ENCODE measurements at regions not wholly inside any gene's neighbourhood (a gene's known extent, or its start where the extent isn't known, plus 50 kb on each side); places are given as distances from the start of the nearest gene placed in this dataset.
"Not testable (repeated sequence)": the region's sequence is repeated elsewhere in the genome, so short reads cannot be mapped to it uniquely, and the experiment has no call there.

GRCh38 chr14:87020106-87020505 is 972.9 kb downstream of the GALC start:
- H3K4me3 Mint-ChIP-seq; H3K79me2 ChIP-seq (replicated peaks; ENCODE audit: insufficient read depth); H3K27ac ChIP-seq (ENCODE audit: low read depth); H3K27me3 Mint-ChIP-seq (ENCODE audit: insufficient read depth, low read depth, poor library complexity); H2AFZ ChIP-seq; H3K4me2 ChIP-seq; H3K27ac Mint-ChIP-seq; H3K36me3 Mint-ChIP-seq (ENCODE audit: low read depth); ATAC-seq; H3K4me1 ChIP-seq (ENCODE audit: insufficient read depth); H3K4me3 ChIP-seq; H3K9me2 ChIP-seq (ENCODE audit: insufficient read depth); H3K36me3 ChIP-seq (ENCODE audit: insufficient read depth); H3K9me3 Mint-ChIP-seq; H4K20me1 ChIP-seq (replicated peaks; ENCODE audit: insufficient read depth); DNase-seq (ENCODE audit: low spot score); H3F3A ChIP-seq (replicated peaks; ENCODE audit: low read depth); H3K4me1 Mint-ChIP-seq: not testable (repeated sequence)
- peaks cover 27% of the 10 kb centered on the region for H3K27me3 ChIP-seq (ENCODE audit: insufficient read depth)

- Histone ChIP-seq H3K27ac (ENCODE audit: low read depth) (no peak overlapping the region), H3F3A (replicated peaks; ENCODE audit: low read depth) (no peaks in the 10 kb centered on the region), H2AFZ (no peak overlapping the region), H3K27me3 (ENCODE audit: insufficient read depth) (peaks cover 27% of the 10 kb centered on the region), H3K9me2 (ENCODE audit: insufficient read depth) (no peaks in the 10 kb centered on the region), H3K36me3 (ENCODE audit: insufficient read depth) (no peaks in the 10 kb centered on the region), H3K4me3 (no peak overlapping the region), H3K4me2 (no peak overlapping the region), H3K79me2 (replicated peaks; ENCODE audit: insufficient read depth) (no peaks in the 10 kb centered on the region), H4K20me1 (replicated peaks; ENCODE audit: insufficient read depth) (no peaks in the 10 kb centered on the region), H3K4me1 (ENCODE audit: insufficient read depth) (no peaks in the 10 kb centered on the region)
- Mint-ChIP-seq H3K27ac (no peak overlapping the region), H3K36me3 (ENCODE audit: low read depth) (no peaks in the 10 kb centered on the region), H3K27me3 (ENCODE audit: insufficient read depth, low read depth, poor library complexity) (peaks cover 2% of the 10 kb centered on the region), H3K4me1 (peaks cover 8% of the 10 kb centered on the region; the same call in 2 of the 3 replicates), H3K9me3 (no peaks in the 10 kb centered on the region), H3K4me3 (no peak overlapping the region)
- DNase-seq (ENCODE audit: low spot score) (no peak), ATAC-seq (no peak)
- no peak for TF ChIP-seq EZH2phosphoT487 (IDR thresholded peaks at IDR 0.05; ENCODE audit: unreplicated experiment)
- TF ChIP-seq, protein P1, sequence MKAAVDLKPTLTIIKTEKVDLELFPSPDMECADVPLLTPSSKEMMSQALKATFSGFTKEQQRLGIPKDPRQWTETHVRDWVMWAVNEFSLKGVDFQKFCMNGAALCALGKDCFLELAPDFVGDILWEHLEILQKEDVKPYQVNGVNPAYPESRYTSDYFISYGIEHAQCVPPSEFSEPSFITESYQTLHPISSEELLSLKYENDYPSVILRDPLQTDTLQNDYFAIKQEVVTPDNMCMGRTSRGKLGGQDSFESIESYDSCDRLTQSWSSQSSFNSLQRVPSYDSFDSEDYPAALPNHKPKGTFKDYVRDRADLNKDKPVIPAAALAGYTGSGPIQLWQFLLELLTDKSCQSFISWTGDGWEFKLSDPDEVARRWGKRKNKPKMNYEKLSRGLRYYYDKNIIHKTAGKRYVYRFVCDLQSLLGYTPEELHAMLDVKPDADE (IDR thresholded peaks at IDR 0.05) = no peak
- TF ChIP-seq, protein P2, sequence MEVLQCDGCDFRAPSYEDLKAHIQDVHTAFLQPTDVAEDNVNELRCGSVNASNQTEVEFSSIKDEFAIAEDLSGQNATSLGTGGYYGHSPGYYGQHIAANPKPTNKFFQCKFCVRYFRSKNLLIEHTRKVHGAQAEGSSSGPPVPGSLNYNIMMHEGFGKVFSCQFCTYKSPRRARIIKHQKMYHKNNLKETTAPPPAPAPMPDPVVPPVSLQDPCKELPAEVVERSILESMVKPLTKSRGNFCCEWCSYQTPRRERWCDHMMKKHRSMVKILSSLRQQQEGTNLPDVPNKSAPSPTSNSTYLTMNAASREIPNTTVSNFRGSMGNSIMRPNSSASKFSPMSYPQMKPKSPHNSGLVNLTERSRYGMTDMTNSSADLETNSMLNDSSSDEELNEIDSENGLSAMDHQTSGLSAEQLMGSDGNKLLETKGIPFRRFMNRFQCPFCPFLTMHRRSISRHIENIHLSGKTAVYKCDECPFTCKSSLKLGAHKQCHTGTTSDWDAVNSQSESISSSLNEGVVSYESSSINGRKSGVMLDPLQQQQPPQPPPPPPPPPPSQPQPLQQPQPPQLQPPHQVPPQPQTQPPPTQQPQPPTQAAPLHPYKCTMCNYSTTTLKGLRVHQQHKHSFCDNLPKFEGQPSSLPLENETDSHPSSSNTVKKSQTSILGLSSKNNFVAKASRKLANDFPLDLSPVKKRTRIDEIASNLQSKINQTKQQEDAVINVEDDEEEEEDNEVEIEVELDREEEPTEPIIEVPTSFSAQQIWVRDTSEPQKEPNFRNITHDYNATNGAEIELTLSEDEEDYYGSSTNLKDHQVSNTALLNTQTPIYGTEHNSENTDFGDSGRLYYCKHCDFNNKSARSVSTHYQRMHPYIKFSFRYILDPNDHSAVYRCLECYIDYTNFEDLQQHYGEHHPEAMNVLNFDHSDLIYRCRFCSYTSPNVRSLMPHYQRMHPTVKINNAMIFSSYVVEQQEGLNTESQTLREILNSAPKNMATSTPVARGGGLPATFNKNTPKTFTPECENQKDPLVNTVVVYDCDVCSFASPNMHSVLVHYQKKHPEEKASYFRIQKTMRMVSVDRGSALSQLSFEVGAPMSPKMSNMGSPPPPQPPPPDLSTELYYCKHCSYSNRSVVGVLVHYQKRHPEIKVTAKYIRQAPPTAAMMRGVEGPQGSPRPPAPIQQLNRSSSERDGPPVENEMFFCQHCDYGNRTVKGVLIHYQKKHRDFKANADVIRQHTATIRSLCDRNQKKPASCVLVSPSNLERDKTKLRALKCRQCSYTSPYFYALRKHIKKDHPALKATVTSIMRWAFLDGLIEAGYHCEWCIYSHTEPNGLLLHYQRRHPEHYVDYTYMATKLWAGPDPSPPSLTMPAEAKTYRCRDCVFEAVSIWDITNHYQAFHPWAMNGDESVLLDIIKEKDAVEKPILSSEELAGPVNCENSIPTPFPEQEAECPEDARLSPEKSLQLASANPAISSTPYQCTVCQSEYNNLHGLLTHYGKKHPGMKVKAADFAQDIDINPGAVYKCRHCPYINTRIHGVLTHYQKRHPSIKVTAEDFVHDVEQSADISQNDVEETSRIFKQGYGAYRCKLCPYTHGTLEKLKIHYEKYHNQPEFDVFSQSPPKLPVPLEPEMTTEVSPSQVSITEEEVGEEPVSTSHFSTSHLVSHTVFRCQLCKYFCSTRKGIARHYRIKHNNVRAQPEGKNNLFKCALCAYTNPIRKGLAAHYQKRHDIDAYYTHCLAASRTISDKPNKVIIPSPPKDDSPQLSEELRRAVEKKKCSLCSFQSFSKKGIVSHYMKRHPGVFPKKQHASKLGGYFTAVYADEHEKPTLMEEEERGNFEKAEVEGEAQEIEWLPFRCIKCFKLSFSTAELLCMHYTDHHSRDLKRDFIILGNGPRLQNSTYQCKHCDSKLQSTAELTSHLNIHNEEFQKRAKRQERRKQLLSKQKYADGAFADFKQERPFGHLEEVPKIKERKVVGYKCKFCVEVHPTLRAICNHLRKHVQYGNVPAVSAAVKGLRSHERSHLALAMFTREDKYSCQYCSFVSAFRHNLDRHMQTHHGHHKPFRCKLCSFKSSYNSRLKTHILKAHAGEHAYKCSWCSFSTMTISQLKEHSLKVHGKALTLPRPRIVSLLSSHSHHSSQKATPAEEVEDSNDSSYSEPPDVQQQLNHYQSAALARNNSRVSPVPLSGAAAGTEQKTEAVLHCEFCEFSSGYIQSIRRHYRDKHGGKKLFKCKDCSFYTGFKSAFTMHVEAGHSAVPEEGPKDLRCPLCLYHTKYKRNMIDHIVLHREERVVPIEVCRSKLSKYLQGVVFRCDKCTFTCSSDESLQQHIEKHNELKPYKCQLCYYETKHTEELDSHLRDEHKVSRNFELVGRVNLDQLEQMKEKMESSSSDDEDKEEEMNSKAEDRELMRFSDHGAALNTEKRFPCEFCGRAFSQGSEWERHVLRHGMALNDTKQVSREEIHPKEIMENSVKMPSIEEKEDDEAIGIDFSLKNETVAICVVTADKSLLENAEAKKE (CRISPR knock-in tag; IDR thresholded peaks at IDR 0.05) = no peak
- no peak for TF ChIP-seq CTCF (conservative IDR thresholded peaks at IDR 0.05; ENCODE audit: low read depth in 2 of 2)
- no peak for TF ChIP-seq EZH2 (IDR thresholded peaks at IDR 0.05; ENCODE audit: low read depth, unreplicated experiment)
- no peak for TF ChIP-seq ZNF114 (CRISPR knock-in tag; IDR thresholded peaks at IDR 0.05)
- no peak for TF ChIP-seq NANOG (IDR thresholded peaks at IDR 0.05; ENCODE audit: borderline replicate concordance)
- TF ChIP-seq CREB1 (CRISPR knock-in tag; IDR thresholded peaks at IDR 0.05; ENCODE audit: low read depth) = no peak
- no peak for TF ChIP-seq REST (IDR thresholded peaks at IDR 0.05; ENCODE audit: unreplicated experiment)
- no peak for TF ChIP-seq ZNF331 (CRISPR knock-in tag; IDR thresholded peaks at IDR 0.05; ENCODE audit: low read depth)
Measured at GRCh38 chr14:87018294-87018693, 974.7 kb downstream of the GALC start.

Data from GM23338 (cell line).